H9 (cell line): ENCODE measurements at regions not wholly inside any gene's neighbourhood (a gene's known extent, or its start where the extent isn't known, plus 50 kb on each side); places are given as distances from the start of the nearest gene placed in this dataset.

Experiments used
- DNase-seq: peaks from one replicate; pipeline ENCODE4 v3.0.0-alpha.2; 2017
- H2AFZ ChIP-seq: one replicate; pipeline ENCODE4 v1.6.1; 2013; ENCODE audit warnings: mild to moderate bottlenecking, low read length, control low read depth, moderate library complexity
- H2AK5ac ChIP-seq: 2 replicates; pipeline ENCODE4 v1.6.1; 2013; ENCODE audit warnings: low read length, control low read depth, mixed read lengths; ENCODE audit not compliant: insufficient read length
- H2BK120ac ChIP-seq: one replicate; pipeline ENCODE4 v1.6.1; 2013; ENCODE audit warnings: low read depth, mild to moderate bottlenecking, low read length, control low read depth, inconsistent platforms; ENCODE audit not compliant: poor library complexity, severe bottlenecking
- H2BK12ac ChIP-seq: 2 replicates; pipeline ENCODE4 v1.6.1; 2013; ENCODE audit warnings: low read length, control low read depth, mixed read lengths, low read depth; ENCODE audit not compliant: insufficient read length
- H2BK15ac ChIP-seq: 2 replicates; pipeline ENCODE4 v1.6.1; 2013; ENCODE audit warnings: low read depth, low read length, control low read depth
- H2BK20ac ChIP-seq: one replicate; pipeline ENCODE4 v1.6.1; 2013; ENCODE audit warnings: low read depth, mild to moderate bottlenecking, low read length, control low read depth, inconsistent platforms; ENCODE audit not compliant: poor library complexity, severe bottlenecking
- H2BK5ac ChIP-seq: 2 replicates; pipeline ENCODE4 v1.6.1; 2013; ENCODE audit warnings: low read length, control low read depth, mixed read lengths; ENCODE audit not compliant: insufficient read length
- H3K14ac ChIP-seq: 2 replicates; pipeline ENCODE4 v1.6.1; 2013; ENCODE audit warnings: low read length, control low read depth; ENCODE audit not compliant: insufficient read depth
- H3K18ac ChIP-seq: 2 replicates; pipeline ENCODE4 v1.6.1; 2013; ENCODE audit warnings: low read depth, mild to moderate bottlenecking, mixed read lengths, low read length, control low read depth; ENCODE audit not compliant: insufficient read length
- H3K23ac ChIP-seq: 2 replicates; pipeline ENCODE4 v1.6.1; 2013; ENCODE audit warnings: low read length, control low read depth, mixed read lengths, low read depth; ENCODE audit not compliant: insufficient read length
- H3K23me2 ChIP-seq: 2 replicates; pipeline ENCODE4 v1.6.1; 2013; ENCODE audit warnings: low read depth, mild to moderate bottlenecking, mixed read lengths, low read length, control low read depth; ENCODE audit not compliant: insufficient read length, poor library complexity, severe bottlenecking
- H3K27ac ChIP-seq: 2 replicates; pipeline ENCODE4 v1.5.1; 2013; ENCODE audit warnings: low read length, control low read depth, mixed read lengths, low read depth; ENCODE audit not compliant: insufficient read length
- H3K27me3 ChIP-seq: 2 replicates; pipeline ENCODE4 v1.6.1; 2013; ENCODE audit warnings: low read length, control low read depth, inconsistent platforms; ENCODE audit not compliant: insufficient read depth
- H3K4ac ChIP-seq: 2 replicates; pipeline ENCODE4 v1.6.1; 2013; ENCODE audit warnings: low read depth, mild to moderate bottlenecking, control low read depth, inconsistent platforms, low read length, moderate library complexity
- H3K4me1 ChIP-seq: 2 replicates; pipeline ENCODE4 v1.6.1; 2013; ENCODE audit warnings: low read length, control low read depth, inconsistent platforms; ENCODE audit not compliant: insufficient read depth
- H3K4me2 ChIP-seq: 2 replicates; pipeline ENCODE4 v1.6.1; 2013; ENCODE audit warnings: low read length, control low read depth, mixed read lengths; ENCODE audit not compliant: insufficient read length, insufficient read depth
- H3K56ac ChIP-seq: 2 replicates; pipeline ENCODE4 v1.6.1; 2013; ENCODE audit warnings: low read depth, mild to moderate bottlenecking, mixed read lengths, low read length, control low read depth; ENCODE audit not compliant: insufficient read length
- H3K79me1 ChIP-seq: 2 replicates; pipeline ENCODE4 v1.6.1; 2013; ENCODE audit warnings: low read depth, mild to moderate bottlenecking, moderate library complexity, low read length, control low read depth, inconsistent platforms; ENCODE audit not compliant: insufficient read depth, poor library complexity, severe bottlenecking
- H3K79me2 ChIP-seq: 2 replicates; pipeline ENCODE4 v1.6.1; 2013; ENCODE audit warnings: low read length, control low read depth, inconsistent platforms; ENCODE audit not compliant: insufficient read depth
- H3K9ac ChIP-seq: 2 replicates; pipeline ENCODE4 v1.6.1; 2013; ENCODE audit warnings: low read length, control low read depth, mixed read lengths; ENCODE audit not compliant: insufficient read length; ENCODE audit errors: extremely low read depth
- H3K9me3 ChIP-seq: one replicate; pipeline ENCODE4 v1.6.1; 2013; ENCODE audit warnings: low read depth, low read length, inconsistent platforms; ENCODE audit not compliant: control insufficient read depth
- H3T11ph ChIP-seq: one replicate; pipeline ENCODE4 v1.6.1; 2013; ENCODE audit warnings: mild to moderate bottlenecking, low read length, control low read depth, inconsistent platforms
- H4K20me1 ChIP-seq: one replicate; pipeline ENCODE4 v1.6.1; 2013; ENCODE audit not compliant: control insufficient read depth, insufficient read length, insufficient read depth
- H4K5ac ChIP-seq: 2 replicates; pipeline ENCODE4 v1.6.1; 2013; ENCODE audit warnings: low read depth, mild to moderate bottlenecking, mixed read lengths, low read length, control low read depth; ENCODE audit not compliant: insufficient read length
- H4K8ac ChIP-seq: replicated peaks from 2 replicates; pipeline ENCODE4 v1.6.1; 2013; ENCODE audit warnings: low read length, control low read depth, mixed read lengths, low read depth; ENCODE audit not compliant: insufficient read length
- H4K91ac ChIP-seq: 2 replicates; pipeline ENCODE4 v1.6.1; 2013; ENCODE audit warnings: low read depth, mild to moderate bottlenecking, moderate library complexity, mixed read lengths, low read length, control low read depth; ENCODE audit not compliant: insufficient read length
- H3K27ac Mint-ChIP-seq, 3 experiments: 2 replicates in 2 of 3; 3 replicates in 1 of 3; pipeline ENCODE4 v1.8.0; 2020 to 2021; ENCODE audit warnings: mixed read lengths in 3 of 3, mild to moderate bottlenecking in 1 of 3, moderate library complexity in 1 of 3
- H3K27me3 Mint-ChIP-seq: 2 replicates; pipeline ENCODE4 v1.8.0; 2021; ENCODE audit warnings: low read depth, mild to moderate bottlenecking, moderate library complexity, mixed read lengths
- H3K36me3 Mint-ChIP-seq, 3 experiments: 2 replicates in 2 of 3; 3 replicates in 1 of 3; pipeline ENCODE4 v1.8.0; 2020 to 2021; ENCODE audit warnings: low read depth in 3 of 3, mixed read lengths in 3 of 3; ENCODE audit not compliant: insufficient read depth in 1 of 3
- H3K4me1 Mint-ChIP-seq, 2 experiments: 2 replicates each; pipeline ENCODE4 v1.8.0; 2020; ENCODE audit warnings: mixed read lengths in 2 of 2
- H3K4me3 Mint-ChIP-seq, 2 experiments: 2 replicates in 1 of 2; 3 replicates in 1 of 2; pipeline ENCODE4 v1.8.0; 2020 to 2021; ENCODE audit warnings: mild to moderate bottlenecking in 2 of 2, mixed read lengths in 2 of 2, moderate library complexity in 1 of 2
- H3K9me3 Mint-ChIP-seq, 2 experiments: 2 replicates in 1 of 2; 3 replicates in 1 of 2; pipeline ENCODE4 v1.8.0; 2020; ENCODE audit warnings: mild to moderate bottlenecking in 2 of 2, mixed read lengths in 2 of 2, moderate library complexity in 1 of 2
- WGBS: extraction: QIAGEN DNeasy Blood & Tissue Kit; methylation state at CpG from one replicate; pipeline ENCODE4 v1.1.7; 2013; ENCODE audit warnings: missing lambda C conversion rate, low lambda C conversion rate, mixed read lengths; ENCODE audit not compliant: insufficient read length; ENCODE audit errors: extremely low coverage; 5-methylcytosine and 5-hydroxymethylcytosine counted together
- TF ChIP-seq, protein P1 (sequence below): fragments of 200-600 bp; sonication (generic); conservative IDR thresholded peaks from 3 replicates; pipeline ENCODE4 v1.8.0; 2021; ENCODE audit warnings: antibody characterized with exemption, mild to moderate bottlenecking

GRCh38 chr13:24625870-24626849, 54.0 kb upstream of the ATP12A start:
- Histone ChIP-seq H3T11ph (no peak overlapping the region), H2AFZ (no peak overlapping the region), H3K4me1 (peaks cover 4% of the 10 kb centered on the region; the same call in 1 of the 2 replicates), H3K56ac (no peak overlapping the region), H3K23ac (no peak overlapping the region), H3K4ac (no peak overlapping the region), H3K23me2 (no peaks in the 10 kb centered on the region), H3K9ac (no peak overlapping the region), H3K79me2 (no peaks in the 10 kb centered on the region), H3K79me1 (no peaks in the 10 kb centered on the region), H4K5ac (no peak overlapping the region), H4K91ac (no peak overlapping the region), H3K27ac (no peak overlapping the region), H3K4me2 (no peak overlapping the region), H3K18ac (no peak overlapping the region), H4K8ac (no peak overlapping the region), H3K9me3 (no peaks in the 10 kb centered on the region), H2BK20ac (no peak overlapping the region), H3K14ac (no peak overlapping the region), H3K27me3 (no peaks in the 10 kb centered on the region), H2BK12ac (no peak overlapping the region), H2BK15ac (peak overlapping the region; percentile 38; the same call in 1 of the 2 replicates), H2AK5ac (no peak overlapping the region), H2BK5ac (no peak overlapping the region), H2BK120ac (no peak overlapping the region), H4K20me1 (no peaks in the 10 kb centered on the region)
- Mint-ChIP-seq H3K4me3 (no peak overlapping the region), H3K27ac (no peak overlapping the region), H3K4me1 (peaks cover 18 to 19% of the 10 kb centered on the region in 2 experiments), H3K27me3 (peaks cover 3% of the 10 kb centered on the region), H3K36me3 (peaks cover 0 to 2% (median 0%) of the 10 kb centered on the region in 3 experiments; a peak in 2 of 7 replicates), H3K9me3 (no peaks in the 10 kb centered on the region; a peak in 1 of 5 replicates)
- DNase-seq: no peak
- TF ChIP-seq, protein P1, sequence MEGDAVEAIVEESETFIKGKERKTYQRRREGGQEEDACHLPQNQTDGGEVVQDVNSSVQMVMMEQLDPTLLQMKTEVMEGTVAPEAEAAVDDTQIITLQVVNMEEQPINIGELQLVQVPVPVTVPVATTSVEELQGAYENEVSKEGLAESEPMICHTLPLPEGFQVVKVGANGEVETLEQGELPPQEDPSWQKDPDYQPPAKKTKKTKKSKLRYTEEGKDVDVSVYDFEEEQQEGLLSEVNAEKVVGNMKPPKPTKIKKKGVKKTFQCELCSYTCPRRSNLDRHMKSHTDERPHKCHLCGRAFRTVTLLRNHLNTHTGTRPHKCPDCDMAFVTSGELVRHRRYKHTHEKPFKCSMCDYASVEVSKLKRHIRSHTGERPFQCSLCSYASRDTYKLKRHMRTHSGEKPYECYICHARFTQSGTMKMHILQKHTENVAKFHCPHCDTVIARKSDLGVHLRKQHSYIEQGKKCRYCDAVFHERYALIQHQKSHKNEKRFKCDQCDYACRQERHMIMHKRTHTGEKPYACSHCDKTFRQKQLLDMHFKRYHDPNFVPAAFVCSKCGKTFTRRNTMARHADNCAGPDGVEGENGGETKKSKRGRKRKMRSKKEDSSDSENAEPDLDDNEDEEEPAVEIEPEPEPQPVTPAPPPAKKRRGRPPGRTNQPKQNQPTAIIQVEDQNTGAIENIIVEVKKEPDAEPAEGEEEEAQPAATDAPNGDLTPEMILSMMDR: no peak
- no CpG with 5 or more reads among the region's 9 CpGs for WGBS
